Small intestine (tissue), 7 donors: ENCODE measurements at regions not wholly inside any gene's neighbourhood (a gene's known extent, or its start where the extent isn't known, plus 50 kb on each side); places are given as distances from the start of the nearest gene placed in this dataset.

ENCODE experiments used
- DNase-seq, 2 donors: peaks; one replicate each; pipeline versions ENCODE4 v3.0.0 to v3.0.0-alpha.2; 2013
- FAIRE-seq: peaks from 2 replicates; lab custom pipeline; 2012; peaks lifted over from hg19 to GRCh38; lab: Jason Lieb, UNC
- H3K27ac ChIP-seq, 3 donors: one replicate each; pipeline ENCODE4 v1.5.1; 2013; ENCODE audit warnings: low read length in 2 of 3, mild to moderate bottlenecking in 2 of 3, control low read depth in 1 of 3, inconsistent platforms in 1 of 3, low read depth in 1 of 3, moderate library complexity in 1 of 3
- H3K27me3 ChIP-seq, 3 donors: one replicate each; pipeline ENCODE4 v1.6.1; 2013; ENCODE audit warnings: low read length in 3 of 3, inconsistent platforms in 1 of 3; ENCODE audit not compliant: control insufficient read depth in 3 of 3, insufficient read depth in 3 of 3
- H3K36me3 ChIP-seq, 3 donors: one replicate each; pipeline ENCODE4 v1.6.1; 2013; ENCODE audit warnings: low read length in 3 of 3, inconsistent platforms in 1 of 3, low read depth in 1 of 3, mild to moderate bottlenecking in 1 of 3, moderate library complexity in 1 of 3; ENCODE audit not compliant: control insufficient read depth in 3 of 3, insufficient read depth in 2 of 3
- H3K4me1 ChIP-seq, 3 donors: one replicate each; pipeline ENCODE4 v1.6.1; 2013; ENCODE audit warnings: low read length in 2 of 3, inconsistent platforms in 1 of 3, low read depth in 1 of 3, mild to moderate bottlenecking in 1 of 3, moderate library complexity in 1 of 3; ENCODE audit not compliant: control insufficient read depth in 3 of 3, insufficient read depth in 2 of 3
- H3K4me3 ChIP-seq, 3 donors: one replicate each; pipeline ENCODE4 v1.5.1; 2013; ENCODE audit warnings: low read length in 3 of 3, control low read depth in 1 of 3, inconsistent platforms in 1 of 3, low read depth in 1 of 3, mild to moderate bottlenecking in 1 of 3, moderate library complexity in 1 of 3
- H3K9me3 ChIP-seq, 2 donors: one replicate each; pipeline ENCODE4 v1.6.1; 2013; ENCODE audit warnings: low read depth in 1 of 2, low read length in 1 of 2; ENCODE audit not compliant: control insufficient read depth in 2 of 2, insufficient read depth in 1 of 2
- WGBS, 3 donors: extraction: QIAGEN DNeasy Blood & Tissue Kit; methylation state at CpG; one replicate each; pipeline ENCODE4 v1.1.7; 2013; 5-methylcytosine and 5-hydroxymethylcytosine counted together
- donor health status: healthy with polysubstance abuse.
- donor health status: control.
- donor health status: control.
- donor health status: Bipolar disorder and iron deficiency.
- donor health status: healthy.

GRCh38 chr4:54152846-54153600 lies 53.1 kb downstream of the GSX2 start:
- Histone ChIP-seq H3K27ac (no peak overlapping the region), H3K36me3 (no peaks in the 10 kb centered on the region), H3K4me3 (no peak overlapping the region), H3K9me3 (peaks cover 0 to 5% of the 10 kb centered on the region in 2 donors), H3K27me3 (peaks cover 0 to 4% (median 0%) of the 10 kb centered on the region in 3 donors), H3K4me1 (no peaks in the 10 kb centered on the region)
- DNase-seq (no peak), FAIRE-seq (no peak)
- WGBS, 3 donors, result 82 to 85% (median 84%) methylated on average over 3 of the region's 3 CpGs

GRCh38 chr4:54155936-54156335 lies 56.0 kb downstream of the GSX2 start:
- H3K4me1 ChIP-seq, result no peaks in the 10 kb centered on the region
- no peak for FAIRE-seq
- no peaks in the 10 kb centered on the region for H3K36me3 ChIP-seq
- H3K27ac ChIP-seq, result no peak overlapping the region
- H3K9me3 ChIP-seq, result peaks cover 0 to 7% of the 10 kb centered on the region in 2 donors
- 86 to 100% (median 95%) methylated on average over 1 of the region's 1 CpG for WGBS, 3 donors
- DNase-seq, result no peak
- no peaks in the 10 kb centered on the region for H3K27me3 ChIP-seq
- H3K4me3 ChIP-seq, result no peak overlapping the region

- Histone ChIP-seq H3K36me3 (no peaks in the 10 kb centered on the region), H3K4me3 (no peak overlapping the region), H3K9me3 (peaks cover 0 to 9% of the 10 kb centered on the region in 2 donors), H3K4me1 (no peaks in the 10 kb centered on the region), H3K27me3 (no peaks in the 10 kb centered on the region), H3K27ac (no peak overlapping the region)
- FAIRE-seq (no peak), DNase-seq (no peak)
These were observed 57.6 kb downstream of the GSX2 start for GRCh38 chr4:54157606-54158005.

- no peaks in the 10 kb centered on the region for H3K4me1 ChIP-seq
- H3K36me3 ChIP-seq, result no peaks in the 10 kb centered on the region
- DNase-seq (no peak), FAIRE-seq (no peak)
- no peak overlapping the region for H3K27ac ChIP-seq
- WGBS, 3 donors, result 59 to 64% (median 63%) methylated on average over 3 of the region's 3 CpGs
- no peak overlapping the region for H3K4me3 ChIP-seq
- H3K9me3 ChIP-seq, result peaks cover 0 to 9% of the 10 kb centered on the region in 2 donors
- no peaks in the 10 kb centered on the region for H3K27me3 ChIP-seq
These were observed 59.6 kb downstream of the GSX2 start for GRCh38 chr4:54159543-54159942.

- H3K9me3 ChIP-seq, result peaks cover 0 to 4% of the 10 kb centered on the region in 2 donors
- no peak for FAIRE-seq
These were observed 64.1 kb upstream of the PDGFRA start for GRCh38 chr4:54165011-54165410.

GRCh38 chr4:54165438-54165837 lies 63.7 kb upstream of the PDGFRA start:
- no peak overlapping the region for H3K4me3 ChIP-seq
- FAIRE-seq, result no peak

More at GRCh38 chr4:54165011-54165410, 64.1 kb upstream of the PDGFRA start:
- WGBS, 3 donors, result 89 to 93% (median 93%) methylated on average over 4 of the region's 4 CpGs
- Histone ChIP-seq H3K27ac (no peak overlapping the region), H3K36me3 (no peaks in the 10 kb centered on the region), H3K27me3 (no peaks in the 10 kb centered on the region), H3K4me1 (no peaks in the 10 kb centered on the region), H3K4me3 (no peak overlapping the region)
- no peak for DNase-seq

GRCh38 chr4:54167508-54167907 lies 61.6 kb upstream of the PDGFRA start:
- no peak overlapping the region for H3K4me3 ChIP-seq
- H3K9me3 ChIP-seq, result no peaks in the 10 kb centered on the region
- H3K27me3 ChIP-seq, result no peaks in the 10 kb centered on the region
- no peak for DNase-seq
- no peaks in the 10 kb centered on the region for H3K4me1 ChIP-seq
- H3K27ac ChIP-seq, result no peak overlapping the region
- H3K36me3 ChIP-seq, result no peaks in the 10 kb centered on the region
- no peak for FAIRE-seq
- WGBS, 3 donors, result 84 to 92% (median 85%) methylated on average over 3 of the region's 3 CpGs

More at GRCh38 chr4:54165438-54165837, 63.7 kb upstream of the PDGFRA start:
- DNase-seq, result no peak
- H3K27ac ChIP-seq, result no peak overlapping the region
- H3K27me3 ChIP-seq, result no peaks in the 10 kb centered on the region
- no peaks in the 10 kb centered on the region for H3K36me3 ChIP-seq
- H3K9me3 ChIP-seq, result peaks cover 0 to 3% of the 10 kb centered on the region in 2 donors
- no peaks in the 10 kb centered on the region for H3K4me1 ChIP-seq

- no peaks in the 10 kb centered on the region for H3K27me3 ChIP-seq
- H3K9me3 ChIP-seq, result no peaks in the 10 kb centered on the region
- H3K4me3 ChIP-seq, result no peak overlapping the region
- no peaks in the 10 kb centered on the region for H3K36me3 ChIP-seq
- no peak overlapping the region for H3K27ac ChIP-seq
- H3K4me1 ChIP-seq, result no peaks in the 10 kb centered on the region
- WGBS, 3 donors, result 47 to 59% (median 55%) methylated on average over 2 of the region's 2 CpGs
- FAIRE-seq (no peak), DNase-seq (no peak)
These were observed 59.9 kb upstream of the PDGFRA start for GRCh38 chr4:54169176-54169575.

GRCh38 chr4:54172156-54172555 lies 56.9 kb upstream of the PDGFRA start:
- no peak for FAIRE-seq

More at GRCh38 chr4:54172156-54172555, 56.9 kb upstream of the PDGFRA start:
- no peak overlapping the region for H3K4me3 ChIP-seq
- peaks cover 0 to 4% (median 0%) of the 10 kb centered on the region in 3 donors for H3K4me1 ChIP-seq
- DNase-seq, result no peak
- no peaks in the 10 kb centered on the region for H3K9me3 ChIP-seq
- WGBS, 3 donors, result 84 to 87% (median 84%) methylated on average over 4 of the region's 4 CpGs
- H3K27ac ChIP-seq, result no peak overlapping the region
- H3K36me3 ChIP-seq, result no peaks in the 10 kb centered on the region
- no peaks in the 10 kb centered on the region for H3K27me3 ChIP-seq
